D721Med (cell line): ENCODE measurements at regions not wholly inside any gene's neighbourhood (a gene's known extent, or its start where the extent isn't known, plus 50 kb on each side); places are given as distances from the start of the nearest gene placed in this dataset.

ENCODE experiments used
- DNase-seq: peaks from one replicate; pipeline ENCODE4 v3.0.0; 2011; ENCODE audit warnings: low spot score; ENCODE audit not compliant: insufficient read length
- FAIRE-seq: peaks from 2 replicates; lab custom pipeline; 2011; peaks lifted over from hg19 to GRCh38; lab: Jason Lieb, UNC
- TF ChIP-seq, protein P1 (sequence below): IDR thresholded peaks from 2 replicates; pipeline ENCODE4 v1.5.1; 2012; ENCODE audit warnings: mild to moderate bottlenecking, control low read depth; ENCODE audit not compliant: insufficient read depth; ENCODE audit errors: missing control alignments

DNA sequence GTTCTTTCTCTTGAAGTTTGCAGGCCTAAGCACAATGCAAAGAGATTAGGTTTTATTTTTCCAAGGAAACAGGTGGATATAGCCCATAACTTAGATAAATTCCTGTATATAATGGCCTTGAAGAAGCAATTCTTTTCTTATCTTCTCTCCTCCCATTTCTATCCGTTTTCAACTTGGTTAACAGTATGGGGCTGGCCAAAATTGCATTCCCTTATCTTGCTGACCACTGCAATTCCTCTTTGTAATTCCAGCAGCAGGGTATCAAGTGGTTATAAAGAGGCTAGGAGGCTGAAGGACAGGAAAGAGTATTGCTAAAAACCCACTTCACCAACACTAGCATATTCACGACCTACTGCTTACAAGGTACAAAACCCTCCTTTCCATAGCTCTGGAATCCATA lies 643.5 kb upstream of the ID4 start:
- no peak for DNase-seq
- TF ChIP-seq, protein P1, sequence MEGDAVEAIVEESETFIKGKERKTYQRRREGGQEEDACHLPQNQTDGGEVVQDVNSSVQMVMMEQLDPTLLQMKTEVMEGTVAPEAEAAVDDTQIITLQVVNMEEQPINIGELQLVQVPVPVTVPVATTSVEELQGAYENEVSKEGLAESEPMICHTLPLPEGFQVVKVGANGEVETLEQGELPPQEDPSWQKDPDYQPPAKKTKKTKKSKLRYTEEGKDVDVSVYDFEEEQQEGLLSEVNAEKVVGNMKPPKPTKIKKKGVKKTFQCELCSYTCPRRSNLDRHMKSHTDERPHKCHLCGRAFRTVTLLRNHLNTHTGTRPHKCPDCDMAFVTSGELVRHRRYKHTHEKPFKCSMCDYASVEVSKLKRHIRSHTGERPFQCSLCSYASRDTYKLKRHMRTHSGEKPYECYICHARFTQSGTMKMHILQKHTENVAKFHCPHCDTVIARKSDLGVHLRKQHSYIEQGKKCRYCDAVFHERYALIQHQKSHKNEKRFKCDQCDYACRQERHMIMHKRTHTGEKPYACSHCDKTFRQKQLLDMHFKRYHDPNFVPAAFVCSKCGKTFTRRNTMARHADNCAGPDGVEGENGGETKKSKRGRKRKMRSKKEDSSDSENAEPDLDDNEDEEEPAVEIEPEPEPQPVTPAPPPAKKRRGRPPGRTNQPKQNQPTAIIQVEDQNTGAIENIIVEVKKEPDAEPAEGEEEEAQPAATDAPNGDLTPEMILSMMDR = no peak
- no peak for FAIRE-seq

DNA sequence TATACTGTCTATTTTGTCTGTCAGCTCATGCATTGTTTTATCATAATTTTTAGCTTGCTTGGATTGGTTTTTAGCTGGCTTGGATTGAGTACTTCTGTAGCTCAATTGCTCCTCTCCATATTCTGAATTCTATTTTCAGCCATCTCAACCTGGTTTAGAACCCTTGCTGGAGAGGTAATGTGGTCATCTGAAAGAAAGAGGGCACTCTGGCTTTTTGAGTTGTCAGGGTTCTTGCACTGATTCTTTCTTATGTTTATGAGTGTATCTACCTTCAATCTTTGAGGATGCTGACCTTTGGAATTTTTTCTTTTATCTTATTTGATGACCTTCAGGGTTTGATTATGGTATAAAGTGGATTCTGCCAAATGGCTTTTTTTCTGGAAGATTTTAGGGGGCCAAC lies 632.7 kb upstream of the ID4 start:
- TF ChIP-seq, protein P1 = no peak
- FAIRE-seq (no peak), DNase-seq (no peak)

DNA sequence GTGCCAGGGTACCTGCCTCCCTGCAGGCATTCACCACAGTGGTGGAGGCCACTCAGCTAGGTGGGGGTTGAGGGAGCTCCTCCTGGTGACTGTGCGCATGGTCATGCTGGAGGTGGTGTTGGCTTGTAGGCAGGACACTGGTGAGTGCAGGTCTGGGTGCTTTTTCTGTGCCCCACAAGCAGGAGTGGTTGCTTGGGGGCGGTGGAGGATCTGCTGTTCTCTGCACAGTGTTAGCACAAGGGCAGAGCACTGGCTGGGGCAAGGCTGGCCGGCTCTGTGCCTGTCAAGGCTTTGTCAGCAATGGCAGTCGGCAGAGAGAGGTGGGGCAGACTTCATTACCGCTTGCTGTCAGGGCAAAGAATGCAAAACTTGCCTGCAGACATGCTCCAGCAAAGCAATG lies 632.1 kb upstream of the ID4 start:
- DNase-seq (no peak), FAIRE-seq (no peak)
- TF ChIP-seq, protein P1 = no peak

DNA sequence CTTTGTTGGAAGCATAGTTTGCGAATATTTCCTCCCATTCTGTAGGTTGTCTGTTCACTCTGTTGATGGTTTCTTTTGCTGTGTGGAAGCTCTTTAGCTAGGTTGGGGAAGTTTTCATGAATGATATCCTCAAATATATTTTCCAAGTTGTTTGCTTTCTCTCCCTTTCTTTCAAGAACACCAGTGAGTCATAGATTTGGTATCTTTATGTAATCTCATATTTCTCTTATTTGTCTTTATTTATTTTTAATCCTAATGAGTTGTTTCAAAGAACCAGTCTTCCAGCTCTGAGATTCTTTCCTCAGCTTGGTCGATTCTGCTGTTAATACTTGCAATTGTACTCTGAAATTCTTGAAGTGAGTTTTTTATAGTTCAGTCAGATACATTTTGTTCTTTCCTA lies 628.0 kb upstream of the ID4 start:
- TF ChIP-seq, protein P1 = no peak
- FAIRE-seq = no peak

DNA sequence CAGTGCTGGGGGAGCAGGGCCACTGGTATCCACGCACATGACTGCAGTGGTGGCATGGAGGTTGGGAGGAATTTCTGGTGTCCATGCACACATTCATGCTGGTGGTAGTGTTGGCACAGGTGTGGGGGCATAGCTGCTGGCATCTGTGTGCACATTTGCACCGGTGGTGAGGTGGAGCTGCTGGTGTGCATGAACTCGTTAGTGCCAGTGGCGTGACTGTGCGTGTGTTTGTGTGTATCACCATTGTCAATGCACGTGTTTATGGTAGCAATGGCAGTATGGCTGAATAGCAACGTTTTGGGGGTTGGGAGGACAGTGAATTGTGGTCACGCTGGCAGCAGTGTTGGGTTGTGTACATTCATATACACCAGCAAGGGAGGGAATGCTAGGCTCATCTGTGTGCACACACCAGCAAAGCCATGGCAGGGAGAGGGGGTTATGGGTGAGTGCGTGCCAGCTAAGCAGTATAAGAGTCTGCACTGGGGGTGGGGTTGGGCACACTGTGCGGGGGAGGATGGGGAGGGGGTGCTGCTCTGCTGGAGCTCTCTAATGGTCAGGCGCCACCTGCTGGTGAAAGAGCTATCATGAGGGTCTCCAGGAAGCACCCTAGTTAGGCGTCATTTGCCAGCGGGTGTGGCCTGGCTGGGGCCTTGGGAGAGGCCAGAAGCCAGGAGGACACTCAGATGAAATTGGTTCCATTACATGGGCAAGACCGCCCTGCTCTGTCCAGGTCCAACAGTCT lies 626.1 kb upstream of the ID4 start:
- no peak for FAIRE-seq
- TF ChIP-seq, protein P1 = peak; percentile 14
- no peak for DNase-seq

More for the DNA sequence above, 628.0 kb upstream of the ID4 start:
- no peak for DNase-seq

DNA sequence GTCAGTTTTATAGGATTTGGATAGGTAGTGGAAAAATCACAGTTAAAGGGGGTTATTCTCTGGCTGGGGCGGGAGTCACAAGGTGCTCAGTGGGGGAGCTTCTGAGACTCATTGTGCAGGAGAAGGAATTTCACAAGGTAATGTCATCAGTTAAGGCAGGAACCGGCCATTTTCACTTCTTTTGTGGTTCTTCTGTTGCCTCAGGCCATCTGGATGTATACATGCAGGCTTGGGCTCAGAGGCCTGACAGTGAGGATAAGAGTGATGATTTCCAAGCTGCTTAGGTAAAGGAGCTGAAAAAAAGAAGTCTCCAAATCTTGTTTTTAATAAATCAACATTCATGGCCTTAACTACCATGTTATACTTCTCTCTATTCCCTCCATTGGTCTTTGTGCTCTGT lies 622.9 kb upstream of the ID4 start:
- TF ChIP-seq, protein P1 = no peak
- FAIRE-seq = no peak

DNA sequence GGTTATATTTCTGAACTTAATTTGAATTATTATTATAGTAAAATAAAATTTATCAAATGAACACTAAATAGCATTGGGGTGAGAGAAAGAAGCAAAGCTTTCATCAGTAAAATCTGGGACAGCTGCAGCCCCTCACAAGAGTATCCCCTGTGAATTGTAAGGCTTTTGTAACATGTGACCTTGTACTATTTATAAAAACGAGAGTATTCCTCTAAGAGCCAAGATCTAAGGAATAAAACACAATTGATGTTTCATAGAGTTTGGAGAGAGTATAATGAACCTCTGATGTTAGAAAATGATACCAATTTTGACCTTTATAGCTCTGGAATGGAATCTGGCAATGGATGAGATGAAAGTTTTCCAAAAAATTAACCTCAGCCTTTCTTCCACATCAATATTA lies 617.2 kb upstream of the ID4 start:
- DNase-seq = no peak
- TF ChIP-seq, protein P1 = no peak
- no peak for FAIRE-seq

More for the DNA sequence above, 622.9 kb upstream of the ID4 start:
- no peak for DNase-seq
